Keratinocyte (primary cell): ENCODE measurements at regions not wholly inside any gene's neighbourhood (a gene's known extent, or its start where the extent isn't known, plus 50 kb on each side); places are given as distances from the start of the nearest gene placed in this dataset.

ENCODE experiments used
- CTCF ChIP-seq, 3 experiments: IDR thresholded peaks in 1 of 3; conservative IDR thresholded peaks in 1 of 3; optimal IDR thresholded peaks in 1 of 3; 2 replicates in 2 of 3; 3 replicates in 1 of 3; pipeline versions ENCODE3 to v1.5.1; 2011; ENCODE audit warnings: low read length in 3 of 3, mild to moderate bottlenecking in 3 of 3, moderate library complexity in 2 of 3, control low read depth in 1 of 3, inconsistent platforms in 1 of 3; ENCODE audit not compliant: insufficient read depth in 2 of 3; ENCODE audit errors: extremely low read depth in 1 of 3
- EZH2 ChIP-seq: IDR thresholded peaks from one replicate; pipeline ENCODE4 v1.6.1; 2012; ENCODE audit warnings: inconsistent platforms, mild to moderate bottlenecking, low read length, moderate library complexity

GRCh38 chr15:79601405-79602086, 169.4 kb downstream of the MINAR1 start:
- TF ChIP-seq CTCF (optimal IDR thresholded peaks at IDR 0.05 in 1 of 3, IDR thresholded peaks at IDR 0.05 in 1 of 3, conservative IDR thresholded peaks at IDR 0.05 in 1 of 3; ENCODE audit: extremely low read depth in 1 of 3, insufficient read depth in 2 of 3, low read length in 3 of 3), result no peak
- TF ChIP-seq EZH2, result no peak
